ENCODE measurements at regions not wholly inside any gene's neighbourhood (a gene's known extent, or its start where the extent isn't known, plus 50 kb on each side); places are given as distances from the start of the nearest gene placed in this dataset.

GRCh38 chr5:124140060-124140459 lies 606.4 kb downstream of the ZNF608 start (continued):
- TF ChIP-seq RARB (CRISPR knock-in tag; IDR thresholded peaks at IDR 0.05) = no peak
- TF ChIP-seq TCF4 (CRISPR knock-in tag; IDR thresholded peaks at IDR 0.05; ENCODE audit: borderline replicate concordance) = no peak
- no peak for TF ChIP-seq SNAI2 (CRISPR knock-in tag; IDR thresholded peaks at IDR 0.05)

- no peak for ATAC-seq
- TF ChIP-seq ZFP3 (CRISPR knock-in tag; IDR thresholded peaks at IDR 0.05) (no peak), ZFP30 (CRISPR knock-in tag; IDR thresholded peaks at IDR 0.05) (no peak), GLIS3 (CRISPR knock-in tag; IDR thresholded peaks at IDR 0.05) (no peak), BACH2 (CRISPR knock-in tag; IDR thresholded peaks at IDR 0.05; ENCODE audit: borderline replicate concordance) (no peak), SNAI2 (CRISPR knock-in tag; IDR thresholded peaks at IDR 0.05) (no peak), PATZ1 (CRISPR knock-in tag; IDR thresholded peaks at IDR 0.05; ENCODE audit: borderline replicate concordance) (no peak), ZNF565 (CRISPR knock-in tag; conservative IDR thresholded peaks at IDR 0.05; ENCODE audit: low read depth) (no peak), ZNF70 (CRISPR knock-in tag; IDR thresholded peaks at IDR 0.05) (no peak), ISL1 (CRISPR knock-in tag; IDR thresholded peaks at IDR 0.05) (no peak), RARB (CRISPR knock-in tag; IDR thresholded peaks at IDR 0.05) (no peak), CSRNP3 (CRISPR knock-in tag; IDR thresholded peaks at IDR 0.05) (no peak), ZNF8 (CRISPR knock-in tag; IDR thresholded peaks at IDR 0.05) (no peak), PPARA (CRISPR knock-in tag; IDR thresholded peaks at IDR 0.05; ENCODE audit: borderline replicate concordance) (no peak), ESRRG (CRISPR knock-in tag; IDR thresholded peaks at IDR 0.05) (no peak), TSHZ2 (CRISPR knock-in tag; IDR thresholded peaks at IDR 0.05) (no peak), ZC3H10 (CRISPR knock-in tag; IDR thresholded peaks at IDR 0.05) (no peak)
- TF ChIP-seq, protein P1, sequence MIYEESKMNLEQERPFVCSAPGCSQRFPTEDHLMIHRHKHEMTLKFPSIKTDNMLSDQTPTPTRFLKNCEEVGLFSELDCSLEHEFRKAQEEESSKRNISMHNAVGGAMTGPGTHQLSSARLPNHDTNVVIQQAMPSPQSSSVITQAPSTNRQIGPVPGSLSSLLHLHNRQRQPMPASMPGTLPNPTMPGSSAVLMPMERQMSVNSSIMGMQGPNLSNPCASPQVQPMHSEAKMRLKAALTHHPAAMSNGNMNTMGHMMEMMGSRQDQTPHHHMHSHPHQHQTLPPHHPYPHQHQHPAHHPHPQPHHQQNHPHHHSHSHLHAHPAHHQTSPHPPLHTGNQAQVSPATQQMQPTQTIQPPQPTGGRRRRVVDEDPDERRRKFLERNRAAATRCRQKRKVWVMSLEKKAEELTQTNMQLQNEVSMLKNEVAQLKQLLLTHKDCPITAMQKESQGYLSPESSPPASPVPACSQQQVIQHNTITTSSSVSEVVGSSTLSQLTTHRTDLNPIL (CRISPR knock-in tag; IDR thresholded peaks at IDR 0.05; ENCODE audit: low read depth) = no peak
- TF ChIP-seq, protein P2, sequence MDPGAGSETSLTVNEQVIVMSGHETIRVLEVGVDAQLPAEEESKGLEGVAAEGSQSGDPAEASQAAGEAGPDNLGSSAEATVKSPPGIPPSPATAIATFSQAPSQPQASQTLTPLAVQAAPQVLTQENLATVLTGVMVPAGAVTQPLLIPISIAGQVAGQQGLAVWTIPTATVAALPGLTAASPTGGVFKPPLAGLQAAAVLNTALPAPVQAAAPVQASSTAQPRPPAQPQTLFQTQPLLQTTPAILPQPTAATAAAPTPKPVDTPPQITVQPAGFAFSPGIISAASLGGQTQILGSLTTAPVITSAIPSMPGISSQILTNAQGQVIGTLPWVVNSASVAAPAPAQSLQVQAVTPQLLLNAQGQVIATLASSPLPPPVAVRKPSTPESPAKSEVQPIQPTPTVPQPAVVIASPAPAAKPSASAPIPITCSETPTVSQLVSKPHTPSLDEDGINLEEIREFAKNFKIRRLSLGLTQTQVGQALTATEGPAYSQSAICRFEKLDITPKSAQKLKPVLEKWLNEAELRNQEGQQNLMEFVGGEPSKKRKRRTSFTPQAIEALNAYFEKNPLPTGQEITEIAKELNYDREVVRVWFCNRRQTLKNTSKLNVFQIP (CRISPR knock-in tag; IDR thresholded peaks at IDR 0.05; ENCODE audit: borderline replicate concordance, low read depth) = no peak
Measured at GRCh38 chr5:124139477-124139876, 607.0 kb downstream of the ZNF608 start.

DNA sequence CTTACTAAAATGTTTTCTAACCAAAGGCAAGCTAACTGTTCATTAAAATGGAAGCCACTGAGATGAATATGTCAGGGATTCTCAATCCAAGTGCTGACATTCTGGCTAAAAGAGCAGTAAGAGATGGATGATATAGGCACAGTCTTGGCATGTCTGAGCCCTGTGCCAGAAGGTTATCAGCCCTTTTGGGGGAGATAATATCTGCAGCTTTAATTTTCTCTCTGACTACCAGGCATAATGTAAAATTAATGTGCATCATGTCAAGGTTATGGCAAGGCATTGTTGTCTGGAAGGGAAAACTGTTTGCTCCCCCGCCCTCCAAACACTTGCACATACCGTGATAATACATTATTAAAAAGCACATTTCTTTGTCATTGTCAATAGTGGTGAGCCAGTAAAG lies 609.8 kb downstream of the ZNF608 start:
- peak; percentile 44; the same call in 1 of the 3 replicates for ATAC-seq
- TF ChIP-seq, protein P2 (CRISPR knock-in tag; IDR thresholded peaks at IDR 0.05; ENCODE audit: borderline replicate concordance, low read depth) = no peak
- TF ChIP-seq PPARA (CRISPR knock-in tag; IDR thresholded peaks at IDR 0.05; ENCODE audit: borderline replicate concordance) (no peak), ESRRG (CRISPR knock-in tag; IDR thresholded peaks at IDR 0.05) (no peak), TSHZ2 (CRISPR knock-in tag; IDR thresholded peaks at IDR 0.05) (peak; percentile 70; the same call in 1 of the 2 replicates), ZNF8 (CRISPR knock-in tag; IDR thresholded peaks at IDR 0.05) (peak; percentile 22; the same call in 1 of the 2 replicates), ISL1 (CRISPR knock-in tag; IDR thresholded peaks at IDR 0.05) (peak; percentile 79), ZC3H10 (CRISPR knock-in tag; IDR thresholded peaks at IDR 0.05) (no peak), CSRNP3 (CRISPR knock-in tag; IDR thresholded peaks at IDR 0.05) (no peak), ZNF565 (CRISPR knock-in tag; conservative IDR thresholded peaks at IDR 0.05; ENCODE audit: low read depth) (no peak)
